Smooth muscle cell (in vitro differentiated cells): ENCODE measurements at regions not wholly inside any gene's neighbourhood (a gene's known extent, or its start where the extent isn't known, plus 50 kb on each side); places are given as distances from the start of the nearest gene placed in this dataset.
A peak's percentile ranks its signal among the peaks of the same experiment; 100 is the strongest.

Experiments used
- DNase-seq: peaks from one replicate; lab custom pipeline; 2025; ENCODE audit not compliant: unreplicated experiment; lab: John Stamatoyannopoulos, UW
- H2AFZ ChIP-seq: fragments of 200-600 bp; sonication (generic); 2 replicates; pipeline ENCODE4 v1.6.0; 2016; ENCODE audit warnings: antibody characterized with exemption, low read depth, mild to moderate bottlenecking
- H3F3A ChIP-seq: fragments of 200-600 bp; sonication (generic); 2 replicates; pipeline ENCODE4 v1.6.0; 2017; ENCODE audit warnings: antibody characterized with exemption, low read depth
- H3K27ac ChIP-seq: fragments of 200-600 bp; sonication (generic); 2 replicates; pipeline ENCODE4 v1.5.1; 2016; ENCODE audit warnings: low read depth, mild to moderate bottlenecking
- H3K27me3 ChIP-seq: fragments of 200-600 bp; sonication (generic); 2 replicates; pipeline ENCODE4 v1.6.1; 2016; ENCODE audit warnings: low read depth, mild to moderate bottlenecking
- H3K36me3 ChIP-seq: fragments of 200-600 bp; sonication (generic); 2 replicates; pipeline ENCODE4 v1.5.1; 2016; ENCODE audit warnings: low read depth
- H3K4me1 ChIP-seq: fragments of 200-600 bp; sonication (generic); 2 replicates; pipeline ENCODE4 v1.5.1; 2016; ENCODE audit warnings: low read depth
- H3K4me2 ChIP-seq: fragments of 200-600 bp; sonication (generic); 2 replicates; pipeline ENCODE4 v1.6.0; 2016; ENCODE audit warnings: mild to moderate bottlenecking
- H3K4me3 ChIP-seq: fragments of 200-600 bp; sonication (generic); 2 replicates; pipeline ENCODE4 v1.5.1; 2016; ENCODE audit warnings: mild to moderate bottlenecking
- H3K79me2 ChIP-seq: fragments of 200-600 bp; sonication (generic); 2 replicates; pipeline ENCODE4 v1.6.0; 2016; ENCODE audit warnings: low read depth, mild to moderate bottlenecking
- H3K9ac ChIP-seq: fragments of 200-600 bp; sonication (generic); 2 replicates; pipeline ENCODE4 v1.6.0; 2016; ENCODE audit warnings: low read depth
- H3K9me3 ChIP-seq: fragments of 200-600 bp; sonication (generic); replicated peaks from 2 replicates; pipeline ENCODE4 v1.5.1; 2016; ENCODE audit warnings: low read depth
- H4K20me1 ChIP-seq: fragments of 200-600 bp; sonication (generic); 2 replicates; pipeline ENCODE4 v1.6.0; 2016; ENCODE audit warnings: low read depth
- CTCF ChIP-seq: fragments of 200-600 bp; sonication (generic); IDR thresholded peaks from 2 replicates; pipeline ENCODE4 v1.5.1; 2017; ENCODE audit warnings: borderline replicate concordance, mild to moderate bottlenecking, antibody characterized with exemption; ENCODE audit not compliant: insufficient read depth, poor library complexity, severe bottlenecking
- WGBS: methylation state at CpG from one replicate; pipeline ENCODE4 v1.1.7; 2016; ENCODE audit warnings: low lambda C conversion rate; 5-methylcytosine and 5-hydroxymethylcytosine counted together

GRCh38 chr2:217075268-217076057 is 215.6 kb upstream of the TNP1 start:
- Histone ChIP-seq H3K4me1 (peaks cover 13% of the 10 kb centered on the region), H3K27ac (peak overlapping the region; percentile 83), H3K27me3 (no peaks in the 10 kb centered on the region), H2AFZ (no peak overlapping the region), H3K4me3 (no peak overlapping the region), H3K9me3 (no peaks in the 10 kb centered on the region), H3F3A (peaks cover 7% of the 10 kb centered on the region), H3K79me2 (no peaks in the 10 kb centered on the region), H3K36me3 (no peaks in the 10 kb centered on the region), H4K20me1 (no peaks in the 10 kb centered on the region), H3K4me2 (peak overlapping the region; percentile 14), H3K9ac (peak overlapping the region; percentile 2)
- WGBS, result 35% methylated on average over 12 of the region's 12 CpGs
- no peak for DNase-seq
- TF ChIP-seq CTCF, result no peak

DNA sequence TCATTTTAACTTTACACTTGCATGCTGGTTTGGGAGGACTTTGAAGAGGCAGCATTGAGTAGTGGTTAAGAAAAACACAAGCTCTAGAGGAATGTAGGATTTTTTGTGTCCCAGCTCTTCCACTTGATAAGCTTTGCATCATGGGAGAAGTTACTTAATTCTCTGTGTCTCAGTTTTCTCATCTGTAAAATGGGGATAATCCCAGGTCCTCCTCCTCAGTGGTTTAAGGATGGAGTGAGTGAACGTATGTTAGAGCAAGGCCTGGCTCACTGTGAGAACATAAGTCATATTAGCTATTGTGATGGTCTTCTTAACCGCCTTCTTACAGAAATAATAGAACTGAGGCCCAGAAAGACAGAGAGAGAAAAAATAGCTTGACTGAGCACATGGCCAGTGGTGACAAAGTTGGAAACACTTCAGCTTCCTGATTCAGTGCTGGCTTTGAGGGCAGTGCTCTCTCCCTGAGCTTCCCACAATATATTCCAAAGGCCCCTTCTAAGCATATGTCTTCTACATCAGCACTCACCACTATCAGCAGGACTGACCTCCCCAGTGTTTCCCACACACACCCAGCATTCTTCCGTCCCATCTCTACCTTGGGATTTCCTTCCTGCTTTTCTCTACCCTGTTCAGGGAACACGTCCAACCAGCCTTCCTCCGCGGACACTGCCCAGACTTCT is 214.9 kb upstream of the TNP1 start:
- H3K36me3 ChIP-seq, result no peaks in the 10 kb centered on the region
- peaks cover 7% of the 10 kb centered on the region for H3F3A ChIP-seq
- H3K27ac ChIP-seq, result peak overlapping the region; percentile 83
- TF ChIP-seq CTCF, result no peak
- H3K79me2 ChIP-seq, result no peaks in the 10 kb centered on the region
- no peaks in the 10 kb centered on the region for H3K9me3 ChIP-seq
- no peak overlapping the region for H2AFZ ChIP-seq
- no peaks in the 10 kb centered on the region for H3K27me3 ChIP-seq
- 39% methylated on average over 6 of the region's 6 CpGs for WGBS
- no peaks in the 10 kb centered on the region for H4K20me1 ChIP-seq
- H3K4me1 ChIP-seq, result peaks cover 13% of the 10 kb centered on the region
- no peak overlapping the region for H3K4me3 ChIP-seq
- DNase-seq, result no peak
- no peak overlapping the region for H3K9ac ChIP-seq
- peak overlapping the region; percentile 14 for H3K4me2 ChIP-seq

DNA sequence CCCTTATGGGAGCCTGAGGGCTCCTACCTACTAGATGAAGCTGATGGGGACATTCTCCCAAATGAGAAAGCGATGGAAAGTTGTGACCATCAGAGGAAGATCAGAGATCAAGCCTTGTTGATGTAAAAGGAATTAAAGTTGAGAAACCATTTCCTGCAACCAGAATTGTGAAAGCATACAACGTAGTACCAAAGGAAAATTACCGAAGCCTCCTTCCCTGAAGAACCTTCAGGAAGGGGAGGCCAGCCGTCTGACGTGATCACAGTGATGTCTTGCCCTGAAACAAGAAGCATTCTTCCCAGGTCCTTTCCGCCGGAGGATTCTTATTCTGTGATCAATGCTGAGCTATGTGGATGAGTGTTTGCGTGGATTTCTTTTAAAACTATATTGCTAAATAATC is 211.6 kb upstream of the TNP1 start:
- Histone ChIP-seq H3K27ac (peak overlapping the region; percentile 42), H3K9ac (no peak overlapping the region), H3F3A (peaks cover 11% of the 10 kb centered on the region), H3K4me3 (no peak overlapping the region), H3K36me3 (no peaks in the 10 kb centered on the region), H3K4me1 (peaks cover 13% of the 10 kb centered on the region), H2AFZ (no peak overlapping the region), H4K20me1 (no peaks in the 10 kb centered on the region), H3K79me2 (no peaks in the 10 kb centered on the region), H3K9me3 (peaks cover 4% of the 10 kb centered on the region), H3K4me2 (no peak overlapping the region), H3K27me3 (no peaks in the 10 kb centered on the region)
- no peak for DNase-seq
- no peak for TF ChIP-seq CTCF
- 49% methylated on average over 8 of the region's 8 CpGs for WGBS

GRCh38 chr2:217070611-217071010 is 210.7 kb upstream of the TNP1 start:
- TF ChIP-seq CTCF, result no peak
- Histone ChIP-seq H3K36me3 (no peaks in the 10 kb centered on the region), H3K9me3 (peaks cover 4% of the 10 kb centered on the region), H3K27me3 (no peaks in the 10 kb centered on the region), H2AFZ (no peak overlapping the region), H3K27ac (peak overlapping the region; percentile 42), H3K79me2 (no peaks in the 10 kb centered on the region), H3F3A (peaks cover 10% of the 10 kb centered on the region), H4K20me1 (no peaks in the 10 kb centered on the region), H3K9ac (no peak overlapping the region), H3K4me1 (peaks cover 5% of the 10 kb centered on the region), H3K4me3 (no peak overlapping the region), H3K4me2 (no peak overlapping the region)
- DNase-seq, result no peak
- WGBS, result 92% methylated on average over 1 of the region's 1 CpG
